H1 (cell line): ENCODE measurements at regions not wholly inside any gene's neighbourhood (a gene's known extent, or its start where the extent isn't known, plus 50 kb on each side); places are given as distances from the start of the nearest gene placed in this dataset.

Source experiments
- CEBPB ChIP-seq: IDR thresholded peaks from 2 replicates; pipeline ENCODE4 v1.6.1; 2012; ENCODE audit warnings: low read depth, low read length
- EP300 ChIP-seq, 2 experiments: IDR thresholded peaks; 1 replicate in 1 of 2; 2 replicates in 1 of 2; pipeline ENCODE4 v1.6.1; 2011 to 2012; ENCODE audit warnings: low read depth in 2 of 2, low read length in 2 of 2, mild to moderate bottlenecking in 2 of 2, borderline replicate concordance in 1 of 2, inconsistent platforms in 1 of 2, moderate library complexity in 1 of 2
- EZH2 ChIP-seq: fragments of 200-600 bp; sonication (generic); IDR thresholded peaks from 2 replicates; pipeline ENCODE4 v1.7.1; 2012; ENCODE audit warnings: low read depth, mild to moderate bottlenecking, moderate library complexity, low read length, inconsistent platforms; ENCODE audit not compliant: severe bottlenecking
- GABPA ChIP-seq: IDR thresholded peaks from 2 replicates; pipeline ENCODE4 v1.6.1; 2011; ENCODE audit warnings: mild to moderate bottlenecking, low read length, moderate library complexity, borderline replicate concordance; ENCODE audit not compliant: insufficient read depth
- JUN ChIP-seq: IDR thresholded peaks from 2 replicates; pipeline ENCODE4 v1.6.1; 2011; ENCODE audit warnings: low read depth, mild to moderate bottlenecking, improper control_type of control experiment, low read length
- POLR2A ChIP-seq, 2 experiments: IDR thresholded peaks; 1 replicate in 1 of 2; 2 replicates in 1 of 2; pipeline ENCODE4 v1.6.1; 2011; ENCODE audit warnings: low read depth in 2 of 2, low read length in 2 of 2, mild to moderate bottlenecking in 2 of 2; ENCODE audit errors: control extremely low read depth in 1 of 2
- POLR2AphosphoS5 ChIP-seq: IDR thresholded peaks from 2 replicates; pipeline ENCODE4 v1.6.1; 2011; ENCODE audit warnings: low read depth, low read length
- SUZ12 ChIP-seq: fragments of 200-600 bp; sonication (generic); IDR thresholded peaks from 2 replicates; pipeline ENCODE4 v1.6.1; 2012; ENCODE audit warnings: mild to moderate bottlenecking, inconsistent platforms, low read length, moderate library complexity, mixed read lengths
- TAF1 ChIP-seq: IDR thresholded peaks from 2 replicates; pipeline ENCODE4 v1.6.1; 2011; ENCODE audit warnings: mild to moderate bottlenecking, low read depth, low read length
- YY1 ChIP-seq: IDR thresholded peaks from 2 replicates; pipeline ENCODE4 v1.6.1; 2011; ENCODE audit warnings: low read depth, mild to moderate bottlenecking, low read length
- TF ChIP-seq, protein P1 (sequence below): fragments of 300-600 bp; sonication (generic); IDR thresholded peaks from 2 replicates; pipeline ENCODE4 v1.7.1; 2012; ENCODE audit warnings: low read length, moderate library complexity, mild to moderate bottlenecking, inconsistent platforms; ENCODE audit not compliant: insufficient replicate concordance
- TF ChIP-seq, protein P2 (sequence below), 3 experiments: IDR thresholded peaks; 1 replicate in 2 of 3; 2 replicates in 1 of 3; pipeline versions ENCODE4 v1.5.1 to v1.6.1; 2011; ENCODE audit warnings: low read length in 3 of 3, mild to moderate bottlenecking in 3 of 3, inconsistent platforms in 2 of 3, low read depth in 1 of 3, moderate library complexity in 1 of 3; ENCODE audit not compliant: insufficient read depth in 1 of 3; ENCODE audit errors: control extremely low read depth in 1 of 3

DNA sequence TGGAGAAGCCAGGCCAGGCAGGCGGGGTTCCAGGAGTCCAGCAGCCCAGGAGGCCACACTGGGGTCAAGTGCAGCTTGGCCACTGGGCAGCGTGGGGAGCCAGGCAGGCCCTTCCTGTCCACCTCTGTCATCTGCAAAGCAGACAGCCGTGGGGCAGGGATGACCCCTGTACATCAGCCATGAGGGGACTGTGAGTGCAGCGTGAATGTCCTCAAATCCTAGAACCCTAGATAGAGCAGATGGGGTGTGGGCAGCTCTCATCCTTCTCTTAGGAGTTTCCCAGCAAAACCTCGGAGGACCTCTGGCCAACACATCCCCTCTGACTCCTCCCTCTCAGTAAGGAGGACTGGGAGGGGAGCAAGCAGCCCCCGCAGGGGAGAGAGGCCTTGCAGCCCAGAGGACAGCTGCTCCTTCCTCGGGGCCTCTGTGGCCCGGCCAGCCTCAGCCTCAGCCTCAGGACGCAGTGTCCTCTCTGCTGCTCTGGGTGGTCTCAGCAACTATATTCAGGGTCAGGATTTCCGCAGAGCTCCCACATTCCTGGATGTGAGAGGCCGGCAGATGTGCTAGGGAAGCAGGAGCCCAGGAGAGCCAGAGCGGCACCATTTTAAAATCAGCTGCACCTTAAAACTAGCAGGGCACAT, 820.5 kb downstream of the BRD1 start:
- TF ChIP-seq SUZ12 (no peak), EZH2 (no peak), TAF1 (no peak), CEBPB (no peak), YY1 (no peak), JUN (no peak), GABPA (no peak), POLR2A (IDR thresholded peaks at IDR 0.05; ENCODE audit: control extremely low read depth in 1 of 2, low read depth in 2 of 2, low read length in 2 of 2) (no peak), POLR2AphosphoS5 (no peak), EP300 (IDR thresholded peaks at IDR 0.05; ENCODE audit: borderline replicate concordance in 1 of 2, low read depth in 2 of 2, low read length in 2 of 2) (no peak)
- TF ChIP-seq, protein P1, sequence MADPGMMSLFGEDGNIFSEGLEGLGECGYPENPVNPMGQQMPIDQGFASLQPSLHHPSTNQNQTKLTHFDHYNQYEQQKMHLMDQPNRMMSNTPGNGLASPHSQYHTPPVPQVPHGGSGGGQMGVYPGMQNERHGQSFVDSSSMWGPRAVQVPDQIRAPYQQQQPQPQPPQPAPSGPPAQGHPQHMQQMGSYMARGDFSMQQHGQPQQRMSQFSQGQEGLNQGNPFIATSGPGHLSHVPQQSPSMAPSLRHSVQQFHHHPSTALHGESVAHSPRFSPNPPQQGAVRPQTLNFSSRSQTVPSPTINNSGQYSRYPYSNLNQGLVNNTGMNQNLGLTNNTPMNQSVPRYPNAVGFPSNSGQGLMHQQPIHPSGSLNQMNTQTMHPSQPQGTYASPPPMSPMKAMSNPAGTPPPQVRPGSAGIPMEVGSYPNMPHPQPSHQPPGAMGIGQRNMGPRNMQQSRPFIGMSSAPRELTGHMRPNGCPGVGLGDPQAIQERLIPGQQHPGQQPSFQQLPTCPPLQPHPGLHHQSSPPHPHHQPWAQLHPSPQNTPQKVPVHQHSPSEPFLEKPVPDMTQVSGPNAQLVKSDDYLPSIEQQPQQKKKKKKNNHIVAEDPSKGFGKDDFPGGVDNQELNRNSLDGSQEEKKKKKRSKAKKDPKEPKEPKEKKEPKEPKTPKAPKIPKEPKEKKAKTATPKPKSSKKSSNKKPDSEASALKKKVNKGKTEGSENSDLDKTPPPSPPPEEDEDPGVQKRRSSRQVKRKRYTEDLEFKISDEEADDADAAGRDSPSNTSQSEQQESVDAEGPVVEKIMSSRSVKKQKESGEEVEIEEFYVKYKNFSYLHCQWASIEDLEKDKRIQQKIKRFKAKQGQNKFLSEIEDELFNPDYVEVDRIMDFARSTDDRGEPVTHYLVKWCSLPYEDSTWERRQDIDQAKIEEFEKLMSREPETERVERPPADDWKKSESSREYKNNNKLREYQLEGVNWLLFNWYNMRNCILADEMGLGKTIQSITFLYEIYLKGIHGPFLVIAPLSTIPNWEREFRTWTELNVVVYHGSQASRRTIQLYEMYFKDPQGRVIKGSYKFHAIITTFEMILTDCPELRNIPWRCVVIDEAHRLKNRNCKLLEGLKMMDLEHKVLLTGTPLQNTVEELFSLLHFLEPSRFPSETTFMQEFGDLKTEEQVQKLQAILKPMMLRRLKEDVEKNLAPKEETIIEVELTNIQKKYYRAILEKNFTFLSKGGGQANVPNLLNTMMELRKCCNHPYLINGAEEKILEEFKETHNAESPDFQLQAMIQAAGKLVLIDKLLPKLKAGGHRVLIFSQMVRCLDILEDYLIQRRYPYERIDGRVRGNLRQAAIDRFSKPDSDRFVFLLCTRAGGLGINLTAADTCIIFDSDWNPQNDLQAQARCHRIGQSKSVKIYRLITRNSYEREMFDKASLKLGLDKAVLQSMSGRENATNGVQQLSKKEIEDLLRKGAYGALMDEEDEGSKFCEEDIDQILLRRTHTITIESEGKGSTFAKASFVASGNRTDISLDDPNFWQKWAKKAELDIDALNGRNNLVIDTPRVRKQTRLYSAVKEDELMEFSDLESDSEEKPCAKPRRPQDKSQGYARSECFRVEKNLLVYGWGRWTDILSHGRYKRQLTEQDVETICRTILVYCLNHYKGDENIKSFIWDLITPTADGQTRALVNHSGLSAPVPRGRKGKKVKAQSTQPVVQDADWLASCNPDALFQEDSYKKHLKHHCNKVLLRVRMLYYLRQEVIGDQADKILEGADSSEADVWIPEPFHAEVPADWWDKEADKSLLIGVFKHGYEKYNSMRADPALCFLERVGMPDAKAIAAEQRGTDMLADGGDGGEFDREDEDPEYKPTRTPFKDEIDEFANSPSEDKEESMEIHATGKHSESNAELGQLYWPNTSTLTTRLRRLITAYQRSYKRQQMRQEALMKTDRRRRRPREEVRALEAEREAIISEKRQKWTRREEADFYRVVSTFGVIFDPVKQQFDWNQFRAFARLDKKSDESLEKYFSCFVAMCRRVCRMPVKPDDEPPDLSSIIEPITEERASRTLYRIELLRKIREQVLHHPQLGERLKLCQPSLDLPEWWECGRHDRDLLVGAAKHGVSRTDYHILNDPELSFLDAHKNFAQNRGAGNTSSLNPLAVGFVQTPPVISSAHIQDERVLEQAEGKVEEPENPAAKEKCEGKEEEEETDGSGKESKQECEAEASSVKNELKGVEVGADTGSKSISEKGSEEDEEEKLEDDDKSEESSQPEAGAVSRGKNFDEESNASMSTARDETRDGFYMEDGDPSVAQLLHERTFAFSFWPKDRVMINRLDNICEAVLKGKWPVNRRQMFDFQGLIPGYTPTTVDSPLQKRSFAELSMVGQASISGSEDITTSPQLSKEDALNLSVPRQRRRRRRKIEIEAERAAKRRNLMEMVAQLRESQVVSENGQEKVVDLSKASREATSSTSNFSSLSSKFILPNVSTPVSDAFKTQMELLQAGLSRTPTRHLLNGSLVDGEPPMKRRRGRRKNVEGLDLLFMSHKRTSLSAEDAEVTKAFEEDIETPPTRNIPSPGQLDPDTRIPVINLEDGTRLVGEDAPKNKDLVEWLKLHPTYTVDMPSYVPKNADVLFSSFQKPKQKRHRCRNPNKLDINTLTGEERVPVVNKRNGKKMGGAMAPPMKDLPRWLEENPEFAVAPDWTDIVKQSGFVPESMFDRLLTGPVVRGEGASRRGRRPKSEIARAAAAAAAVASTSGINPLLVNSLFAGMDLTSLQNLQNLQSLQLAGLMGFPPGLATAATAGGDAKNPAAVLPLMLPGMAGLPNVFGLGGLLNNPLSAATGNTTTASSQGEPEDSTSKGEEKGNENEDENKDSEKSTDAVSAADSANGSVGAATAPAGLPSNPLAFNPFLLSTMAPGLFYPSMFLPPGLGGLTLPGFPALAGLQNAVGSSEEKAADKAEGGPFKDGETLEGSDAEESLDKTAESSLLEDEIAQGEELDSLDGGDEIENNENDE, result no peak
- TF ChIP-seq, protein P2, sequence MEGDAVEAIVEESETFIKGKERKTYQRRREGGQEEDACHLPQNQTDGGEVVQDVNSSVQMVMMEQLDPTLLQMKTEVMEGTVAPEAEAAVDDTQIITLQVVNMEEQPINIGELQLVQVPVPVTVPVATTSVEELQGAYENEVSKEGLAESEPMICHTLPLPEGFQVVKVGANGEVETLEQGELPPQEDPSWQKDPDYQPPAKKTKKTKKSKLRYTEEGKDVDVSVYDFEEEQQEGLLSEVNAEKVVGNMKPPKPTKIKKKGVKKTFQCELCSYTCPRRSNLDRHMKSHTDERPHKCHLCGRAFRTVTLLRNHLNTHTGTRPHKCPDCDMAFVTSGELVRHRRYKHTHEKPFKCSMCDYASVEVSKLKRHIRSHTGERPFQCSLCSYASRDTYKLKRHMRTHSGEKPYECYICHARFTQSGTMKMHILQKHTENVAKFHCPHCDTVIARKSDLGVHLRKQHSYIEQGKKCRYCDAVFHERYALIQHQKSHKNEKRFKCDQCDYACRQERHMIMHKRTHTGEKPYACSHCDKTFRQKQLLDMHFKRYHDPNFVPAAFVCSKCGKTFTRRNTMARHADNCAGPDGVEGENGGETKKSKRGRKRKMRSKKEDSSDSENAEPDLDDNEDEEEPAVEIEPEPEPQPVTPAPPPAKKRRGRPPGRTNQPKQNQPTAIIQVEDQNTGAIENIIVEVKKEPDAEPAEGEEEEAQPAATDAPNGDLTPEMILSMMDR (IDR thresholded peaks at IDR 0.05; ENCODE audit: control extremely low read depth in 1 of 3, insufficient read depth in 1 of 3, low read depth in 1 of 3, low read length in 3 of 3), result no peak
